Neural progenitor cell (in vitro differentiated cells): ENCODE measurements at regions not wholly inside any gene's neighbourhood (a gene's known extent, or its start where the extent isn't known, plus 50 kb on each side); places are given as distances from the start of the nearest gene placed in this dataset.

Experiments used
- CTCF ChIP-seq: fragments of 200-600 bp; sonication (generic); IDR thresholded peaks from 2 replicates; pipeline ENCODE4 v1.5.1; 2017; ENCODE audit warnings: antibody characterized with exemption, mild to moderate bottlenecking
- EZH2phosphoT487 ChIP-seq: fragments of 200-600 bp; sonication (generic); IDR thresholded peaks from 2 replicates; pipeline ENCODE4 v1.6.1; 2017; ENCODE audit warnings: antibody characterized with exemption

GRCh38 chr16:85200471-85201278, 88.4 kb upstream of the CIBAR2 start:
- TF ChIP-seq CTCF (no peak), EZH2phosphoT487 (no peak)
